GM21825 (cell line): ENCODE measurements at regions not wholly inside any gene's neighbourhood (a gene's known extent, or its start where the extent isn't known, plus 50 kb on each side); places are given as distances from the start of the nearest gene placed in this dataset.

ENCODE experiments used
- ATAC-seq: cut with Tn5 transposase; IDR thresholded peaks from one replicate; pipeline ENCODE4 v1.9.1; 2021; ENCODE audit warnings: mild to moderate bottlenecking, moderate library complexity; ENCODE audit not compliant: unreplicated experiment

- ATAC-seq: no peak
Measured at GRCh38 chr5:113792806-113793205, 279.3 kb downstream of the YTHDC2 start.

GRCh38 chr5:113794981-113795380 lies 281.5 kb downstream of the YTHDC2 start:
- ATAC-seq: no peak

DNA sequence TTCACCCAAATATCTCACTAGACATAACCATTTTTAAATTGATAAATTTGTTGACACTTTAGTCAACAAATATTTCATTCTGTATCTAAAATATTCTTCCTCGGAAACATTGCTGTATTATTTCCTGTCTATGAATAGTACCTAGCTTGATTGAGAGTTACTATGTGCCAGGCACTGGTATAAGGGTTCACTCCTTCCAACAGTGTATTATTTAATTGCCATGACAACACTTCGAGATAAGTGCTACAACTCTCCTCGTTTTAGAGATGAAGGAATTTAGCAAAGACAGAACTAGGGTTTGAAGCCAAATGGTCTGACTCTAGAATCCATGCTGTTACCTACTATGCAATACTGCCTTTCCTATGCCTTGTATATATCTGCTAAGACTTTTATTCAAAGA lies 287.2 kb downstream of the YTHDC2 start:
- no peak for ATAC-seq

DNA sequence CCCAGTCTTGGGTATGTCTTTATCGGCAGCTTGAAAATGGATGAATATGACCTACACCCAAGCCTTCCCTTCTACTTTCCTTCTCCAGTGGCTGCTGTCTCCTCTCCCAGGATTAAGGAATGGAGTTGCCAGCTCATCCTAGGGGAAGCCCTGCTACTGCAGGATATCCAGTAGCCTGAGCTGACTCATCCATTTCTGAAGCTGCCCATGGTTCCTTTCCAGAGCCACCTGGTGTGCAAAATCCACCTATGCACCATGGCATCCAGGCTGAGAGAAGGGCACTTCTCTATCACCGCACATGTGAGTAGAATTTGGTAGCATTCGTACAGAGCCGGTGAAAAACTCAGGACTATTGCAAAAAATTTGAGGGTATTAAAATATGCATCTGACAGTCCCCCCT lies 290.8 kb downstream of the YTHDC2 start:
- ATAC-seq: no peak

DNA sequence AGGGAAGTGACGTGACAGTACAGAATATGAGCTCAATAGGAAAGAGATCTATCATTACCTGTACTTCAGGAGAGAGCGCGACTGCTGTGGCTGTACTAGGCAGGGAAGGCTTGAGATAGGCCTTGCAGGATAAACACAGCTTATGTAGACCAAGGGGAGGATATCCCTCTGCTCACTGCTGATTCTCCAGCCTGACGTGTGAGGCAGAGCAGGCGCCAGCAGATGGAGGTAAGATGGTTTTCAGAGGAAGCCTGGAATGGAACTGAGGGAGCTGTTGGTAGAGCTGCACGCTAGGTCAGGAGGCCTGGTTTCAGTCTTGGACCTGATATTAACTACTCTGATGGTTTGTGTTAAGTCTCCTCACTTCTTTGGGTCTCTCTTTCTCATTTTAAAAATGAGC lies 291.4 kb downstream of the YTHDC2 start:
- no peak for ATAC-seq

GRCh38 chr5:113806250-113806649 lies 292.8 kb downstream of the YTHDC2 start:
- ATAC-seq: no peak

GRCh38 chr5:113806904-113807303 lies 293.4 kb downstream of the YTHDC2 start:
- no peak for ATAC-seq

GRCh38 chr5:113807427-113807991 lies 294.0 kb downstream of the YTHDC2 start:
- no peak for ATAC-seq

DNA sequence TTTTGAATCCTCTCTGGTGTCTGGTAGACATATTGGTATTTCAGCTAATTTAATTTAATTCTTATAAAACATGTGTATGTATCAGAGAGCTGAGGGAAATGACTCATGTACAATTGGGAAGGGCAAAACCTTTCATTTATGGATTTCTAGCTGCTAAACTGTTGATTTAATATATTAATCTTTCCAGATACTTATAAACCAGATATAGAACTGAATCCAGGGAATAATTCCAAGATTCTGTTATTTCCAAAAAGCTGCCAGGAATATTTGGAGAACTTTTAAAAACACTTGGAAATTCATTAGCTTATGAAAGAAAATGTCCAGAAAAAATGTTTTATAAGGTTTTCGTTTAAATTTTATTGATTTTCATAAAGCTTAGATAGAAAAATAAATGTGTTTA lies 295.5 kb downstream of the YTHDC2 start:
- no peak for ATAC-seq

DNA sequence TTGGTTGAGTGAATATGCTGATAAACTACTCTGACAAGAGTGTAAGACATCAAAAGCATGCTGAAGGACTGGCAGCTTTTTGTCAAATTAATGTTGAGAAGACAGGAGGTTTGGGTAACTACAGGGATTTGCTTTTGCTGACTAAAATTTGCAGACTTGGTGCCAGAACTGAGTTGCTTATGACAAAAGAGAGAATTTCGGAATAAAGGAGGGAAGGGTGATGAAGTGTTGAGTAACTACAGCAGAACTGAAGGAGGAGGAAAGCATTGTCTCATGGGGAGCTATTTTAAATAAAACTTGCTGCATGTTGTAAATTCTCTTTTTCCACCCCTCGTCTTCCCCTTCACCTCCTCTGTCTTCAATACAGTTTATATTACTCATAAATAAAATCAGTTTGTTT lies 296.1 kb downstream of the YTHDC2 start:
- ATAC-seq: no peak

DNA sequence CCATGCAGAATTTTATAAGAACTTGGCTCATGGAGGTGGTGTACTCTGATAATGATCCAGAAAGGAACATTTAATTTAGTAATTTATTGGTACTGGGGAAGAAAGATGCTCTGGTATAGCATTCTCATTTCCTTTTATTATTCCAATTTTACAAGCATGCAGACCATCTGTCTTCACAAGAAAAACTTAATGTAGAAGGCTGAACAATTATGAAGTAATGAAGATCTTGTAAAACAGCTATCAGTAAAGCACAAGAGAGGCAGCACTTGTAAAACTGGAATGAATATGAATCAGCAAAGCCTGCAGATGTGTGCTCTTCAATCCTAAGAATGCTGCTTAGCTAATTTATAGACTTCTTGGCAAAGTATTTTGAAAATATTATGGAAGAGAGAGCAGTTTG lies 300.0 kb downstream of the YTHDC2 start:
- ATAC-seq: no peak

DNA sequence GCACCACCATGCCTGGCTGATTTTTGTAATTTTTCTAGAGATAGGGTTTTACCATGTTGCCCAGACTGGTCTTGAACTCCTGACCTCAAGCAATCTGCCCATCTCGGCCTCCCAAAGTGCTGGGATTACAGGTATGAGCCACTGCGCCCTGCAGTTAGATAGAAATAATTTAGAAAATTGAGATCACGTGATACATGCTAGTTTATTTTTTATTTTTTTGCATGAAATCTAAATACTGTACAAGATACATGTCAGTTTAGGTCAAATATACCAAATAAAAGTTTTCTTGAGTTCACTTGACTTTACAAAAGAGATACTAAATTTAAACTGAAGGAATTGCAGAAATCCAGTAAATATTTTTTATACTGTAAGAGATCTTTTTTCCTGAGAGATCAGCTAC lies 304.2 kb downstream of the YTHDC2 start:
- no peak for ATAC-seq

GRCh38 chr5:113823696-113824095 lies 310.2 kb downstream of the YTHDC2 start:
- no peak for ATAC-seq

DNA sequence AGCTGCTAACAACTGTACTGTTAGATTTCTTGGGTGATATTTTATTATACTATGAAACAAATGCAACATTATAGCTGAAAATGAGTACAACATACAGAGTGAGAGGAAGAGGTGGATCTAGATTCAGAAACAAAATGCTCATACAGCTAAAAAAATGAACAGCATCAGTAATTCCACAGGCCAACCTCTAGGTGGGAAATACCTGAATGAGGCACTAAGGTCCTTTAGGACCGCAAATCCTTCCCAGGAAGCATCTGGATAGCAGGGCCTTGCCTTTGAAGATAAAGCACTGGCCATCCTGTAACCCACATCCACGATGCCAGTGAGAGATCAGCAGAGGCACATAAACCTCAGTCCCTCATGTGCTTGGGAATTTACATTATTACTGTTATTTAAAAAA lies 310.8 kb downstream of the YTHDC2 start:
- ATAC-seq: no peak

- no peak for ATAC-seq
Measured at GRCh38 chr5:113825176-113825575, 311.7 kb downstream of the YTHDC2 start.

GRCh38 chr5:113846941-113847340 lies 333.4 kb downstream of the YTHDC2 start:
- no peak for ATAC-seq

GRCh38 chr5:113864437-113864836 lies 350.9 kb downstream of the YTHDC2 start:
- ATAC-seq: no peak

DNA sequence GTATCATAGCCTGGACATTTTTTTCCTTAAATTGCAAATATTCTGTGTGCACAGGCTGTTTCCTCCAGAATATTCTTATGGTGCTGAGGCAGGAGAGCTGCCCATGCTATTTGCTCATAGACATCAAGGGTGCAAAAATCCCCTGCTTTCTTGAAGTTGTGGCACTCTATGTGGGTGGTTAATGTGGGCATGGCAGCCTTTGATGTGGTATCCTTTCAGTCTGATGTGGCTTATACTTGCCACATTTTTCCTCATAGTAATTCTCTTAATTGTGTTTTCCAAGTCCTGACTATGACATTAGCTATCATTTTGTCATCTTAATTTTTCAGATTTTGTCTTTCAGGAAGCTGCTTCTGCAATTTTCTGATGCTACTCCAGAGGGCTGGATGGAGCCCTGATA lies 353.3 kb downstream of the YTHDC2 start:
- no peak for ATAC-seq

DNA sequence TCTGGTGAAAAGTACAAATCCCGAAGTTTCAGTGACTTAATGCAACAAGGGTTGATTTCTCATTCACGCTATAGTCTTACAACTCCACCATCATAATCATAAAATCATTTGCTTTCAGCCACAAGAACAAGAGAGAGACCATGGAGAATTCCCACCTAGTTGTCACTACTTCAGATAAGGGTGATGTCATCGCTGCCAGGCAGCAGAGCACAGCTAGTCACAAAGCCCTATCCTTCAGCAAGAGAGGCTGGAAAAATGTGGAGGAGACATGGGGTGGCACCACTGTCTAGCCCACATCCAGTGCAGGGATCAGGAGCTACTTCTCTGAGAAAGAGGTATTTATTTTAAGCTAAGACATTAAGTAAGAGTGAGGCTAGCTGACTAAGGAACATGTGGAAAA lies 356.1 kb downstream of the YTHDC2 start:
- no peak for ATAC-seq

- no peak for ATAC-seq
Measured at GRCh38 chr5:113871972-113872371, 358.5 kb downstream of the YTHDC2 start.

GRCh38 chr5:113875096-113875495 lies 361.6 kb downstream of the YTHDC2 start:
- ATAC-seq: no peak

DNA sequence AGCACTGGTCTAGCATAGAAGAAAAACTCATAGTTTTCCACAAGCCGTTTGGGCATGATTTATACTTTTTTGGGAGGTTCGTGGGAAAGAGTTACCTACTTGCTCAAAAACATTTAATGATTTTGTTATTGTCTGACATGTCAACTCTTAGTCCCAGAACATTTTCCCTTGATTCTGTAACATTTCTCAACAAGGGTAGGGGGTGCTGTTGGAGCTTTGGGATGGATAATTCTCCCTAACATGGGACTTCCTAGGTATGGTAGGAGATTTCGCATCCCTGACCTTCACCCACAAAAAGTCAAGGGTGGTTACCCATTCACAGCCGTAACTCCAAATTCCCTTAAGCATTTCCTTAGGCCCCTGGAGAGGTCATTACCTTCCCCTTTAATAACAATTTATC lies 378.0 kb downstream of the YTHDC2 start:
- ATAC-seq: no peak

- no peak for ATAC-seq
Measured at GRCh38 chr5:113896789-113897188, 383.3 kb downstream of the YTHDC2 start.

- no peak for ATAC-seq
Measured at GRCh38 chr5:113897748-113898147, 384.3 kb downstream of the YTHDC2 start.
